ENCODE measurements at regions not wholly inside any gene's neighbourhood (a gene's known extent, or its start where the extent isn't known, plus 50 kb on each side); places are given as distances from the start of the nearest gene placed in this dataset.
"Not testable (repeated sequence)": the region's sequence is repeated elsewhere in the genome, so short reads cannot be mapped to it uniquely, and the experiment has no call there.

DNA sequence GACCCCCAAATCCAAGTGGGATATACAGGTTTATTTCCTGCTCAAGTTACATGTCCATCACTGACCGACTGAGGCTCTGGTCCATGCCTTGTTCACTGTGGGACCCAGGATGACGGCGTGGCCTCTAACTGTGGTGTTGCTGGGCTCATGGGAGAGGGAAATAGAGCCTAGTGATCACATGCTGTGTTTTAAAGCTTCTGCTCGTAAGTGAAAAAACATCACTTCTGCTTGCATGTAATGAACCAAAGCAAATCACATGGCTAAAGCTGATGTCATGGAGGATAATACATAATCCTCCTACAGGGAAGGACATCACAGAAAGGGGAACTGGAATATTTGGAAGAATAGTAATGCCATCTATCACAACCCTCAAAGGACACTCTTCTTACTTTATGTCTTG, 107.6 kb downstream of the FASLG start:
- DNase-seq: no peak
- Mint-ChIP-seq H3K27me3 (no peaks in the 10 kb centered on the region), H3K27ac (no peak overlapping the region), H3K4me3 (no peak overlapping the region), H3K9me3 (peaks cover 1% of the 10 kb centered on the region), H3K4me1 (peaks cover 46% of the 10 kb centered on the region), H3K36me3 (peaks cover 2% of the 10 kb centered on the region)

DNA sequence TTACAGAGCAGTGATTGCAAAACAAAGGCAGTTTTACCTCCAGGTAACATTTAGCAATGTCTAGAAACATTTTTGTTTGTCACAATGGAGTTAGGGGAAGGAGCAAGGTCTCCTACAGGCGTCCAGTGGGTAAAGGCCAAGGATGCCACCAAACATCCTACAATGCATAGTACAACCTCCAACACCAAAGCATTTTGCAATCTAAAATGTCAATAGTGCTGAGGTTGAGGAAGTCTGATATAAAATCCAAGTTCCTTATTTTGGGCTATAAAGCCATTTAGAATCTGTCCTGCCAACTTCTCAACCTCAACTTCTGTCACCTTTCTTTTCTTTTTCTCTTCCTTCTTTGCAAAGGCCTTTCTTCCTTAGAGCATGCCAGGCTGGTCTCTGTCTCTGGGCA, 111.2 kb downstream of the FASLG start:
- H3K4me1 Mint-ChIP-seq: peaks cover 11% of the 10 kb centered on the region
- no peaks in the 10 kb centered on the region for H3K27me3 Mint-ChIP-seq
- peaks cover 1% of the 10 kb centered on the region for H3K9me3 Mint-ChIP-seq
- no peaks in the 10 kb centered on the region for H3K36me3 Mint-ChIP-seq
- H3K27ac Mint-ChIP-seq: no peak overlapping the region
- no peak overlapping the region for H3K4me3 Mint-ChIP-seq
- no peak for DNase-seq

DNA sequence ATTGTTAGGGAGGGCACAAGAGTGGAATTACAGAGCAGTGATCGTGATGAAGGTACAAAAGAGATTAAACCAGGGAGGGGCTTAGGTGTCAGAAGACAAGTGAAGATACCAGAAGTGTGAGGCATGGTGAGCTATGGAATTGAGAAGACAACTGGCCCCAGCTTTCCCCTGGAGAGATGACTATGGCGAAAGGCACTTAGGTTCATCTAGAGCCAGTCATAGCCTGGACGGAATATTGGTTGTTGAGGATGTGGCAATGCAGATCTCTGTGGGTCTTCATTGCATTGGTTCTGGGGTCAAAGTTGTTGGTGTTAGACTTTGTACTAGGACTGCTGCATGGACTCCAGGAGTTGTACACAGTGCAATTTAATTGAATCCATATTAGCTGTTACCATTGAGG, 115.7 kb downstream of the FASLG start:
- Mint-ChIP-seq H3K9me3 (no peaks in the 10 kb centered on the region), H3K27ac (no peak overlapping the region), H3K4me3 (no peak overlapping the region), H3K4me1 (peaks cover 26% of the 10 kb centered on the region), H3K27me3 (no peaks in the 10 kb centered on the region), H3K36me3 (no peaks in the 10 kb centered on the region)
- no peak for DNase-seq

GRCh38 chr1:172775606-172776005, 116.7 kb downstream of the FASLG start:
- Mint-ChIP-seq H3K9me3 (no peaks in the 10 kb centered on the region), H3K27me3 (no peaks in the 10 kb centered on the region), H3K36me3 (no peaks in the 10 kb centered on the region), H3K4me1 (peaks cover 27% of the 10 kb centered on the region), H3K27ac (no peak overlapping the region), H3K4me3 (no peak overlapping the region)
- no peak for DNase-seq

DNA sequence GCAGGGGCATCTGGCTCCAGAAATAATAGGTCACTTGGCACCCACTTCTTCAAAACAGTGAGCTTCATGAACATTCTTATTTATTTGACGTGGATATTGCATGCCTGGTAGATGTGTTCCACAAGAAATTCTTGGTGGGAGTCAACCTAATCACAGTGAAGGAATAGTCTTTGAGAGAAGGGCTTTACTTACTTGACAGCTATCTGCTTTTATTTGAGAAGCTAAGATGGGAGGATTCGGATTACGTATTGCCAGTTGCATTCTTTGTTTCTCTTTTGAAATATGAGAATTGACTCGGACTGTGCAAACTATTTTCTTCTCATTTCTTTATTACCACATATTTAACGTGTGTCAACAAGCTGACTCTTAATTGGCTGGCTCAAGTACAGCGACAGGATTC, 117.2 kb downstream of the FASLG start:
- H3K27me3 Mint-ChIP-seq: no peaks in the 10 kb centered on the region
- no peaks in the 10 kb centered on the region for H3K9me3 Mint-ChIP-seq
- H3K27ac Mint-ChIP-seq: no peak overlapping the region
- no peak overlapping the region for H3K4me3 Mint-ChIP-seq
- no peaks in the 10 kb centered on the region for H3K36me3 Mint-ChIP-seq
- no peak for DNase-seq
- H3K4me1 Mint-ChIP-seq: peaks cover 27% of the 10 kb centered on the region

GRCh38 chr1:172777767-172778166, 118.9 kb downstream of the FASLG start:
- DNase-seq: no peak
- Mint-ChIP-seq H3K4me1 (peaks cover 33% of the 10 kb centered on the region), H3K27ac (no peak overlapping the region), H3K9me3 (peaks cover 2% of the 10 kb centered on the region), H3K36me3 (no peaks in the 10 kb centered on the region), H3K4me3 (no peak overlapping the region), H3K27me3 (no peaks in the 10 kb centered on the region)

GRCh38 chr1:172778456-172779455, 119.9 kb downstream of the FASLG start:
- Mint-ChIP-seq H3K4me1 (peaks cover 33% of the 10 kb centered on the region), H3K36me3 (peaks cover 4% of the 10 kb centered on the region), H3K9me3 (peaks cover 8% of the 10 kb centered on the region), H3K27ac (peak overlapping the region; percentile 70), H3K4me3 (no peak overlapping the region), H3K27me3 (no peaks in the 10 kb centered on the region)
- DNase-seq: no peak

- DNase-seq: no peak
- H3K27ac Mint-ChIP-seq: peak overlapping the region; percentile 46
These were observed 120.6 kb downstream of the FASLG start for GRCh38 chr1:172779491-172779890.

GRCh38 chr1:172781513-172782140, 122.7 kb downstream of the FASLG start:
- H3K36me3 Mint-ChIP-seq: peaks cover 7% of the 10 kb centered on the region
- H3K4me3 Mint-ChIP-seq: no peak overlapping the region
- H3K4me1 Mint-ChIP-seq: peaks cover 29% of the 10 kb centered on the region
- no peak for DNase-seq
- H3K9me3 Mint-ChIP-seq: peaks cover 12% of the 10 kb centered on the region
- H3K27me3 Mint-ChIP-seq: no peaks in the 10 kb centered on the region
- H3K27ac Mint-ChIP-seq: no peak overlapping the region

More at GRCh38 chr1:172779491-172779890, 120.6 kb downstream of the FASLG start:
- H3K27me3 Mint-ChIP-seq: no peaks in the 10 kb centered on the region
- peaks cover 9% of the 10 kb centered on the region for H3K9me3 Mint-ChIP-seq
- H3K4me3 Mint-ChIP-seq: no peak overlapping the region
- H3K4me1 Mint-ChIP-seq: peaks cover 33% of the 10 kb centered on the region
- peaks cover 7% of the 10 kb centered on the region for H3K36me3 Mint-ChIP-seq

DNA sequence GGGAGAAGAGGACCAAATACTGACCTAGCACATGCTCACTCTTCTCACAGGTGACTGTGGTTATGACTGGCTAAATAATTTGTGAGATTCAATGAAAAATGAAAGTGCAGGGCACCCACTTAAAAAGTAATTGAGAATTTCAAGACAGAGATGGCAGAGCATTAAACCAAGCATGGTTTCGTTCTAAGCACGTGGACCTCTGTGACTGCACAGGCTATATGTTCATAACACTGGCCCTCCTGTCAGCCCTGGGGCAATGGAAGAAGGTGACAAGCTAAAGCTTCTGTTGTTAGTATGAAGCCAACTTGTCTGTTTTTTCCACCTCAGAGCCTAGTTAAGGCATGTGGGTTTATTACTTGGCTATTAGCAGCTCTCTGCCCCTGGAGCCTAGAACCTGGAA, 130.9 kb downstream of the FASLG start:
- peaks cover 2% of the 10 kb centered on the region for H3K9me3 Mint-ChIP-seq
- no peak for DNase-seq
- H3K27me3 Mint-ChIP-seq: no peaks in the 10 kb centered on the region
- H3K36me3 Mint-ChIP-seq: no peaks in the 10 kb centered on the region
- H3K4me3 Mint-ChIP-seq: no peak overlapping the region
- peaks cover 4% of the 10 kb centered on the region for H3K4me1 Mint-ChIP-seq
- H3K27ac Mint-ChIP-seq: no peak overlapping the region

DNA sequence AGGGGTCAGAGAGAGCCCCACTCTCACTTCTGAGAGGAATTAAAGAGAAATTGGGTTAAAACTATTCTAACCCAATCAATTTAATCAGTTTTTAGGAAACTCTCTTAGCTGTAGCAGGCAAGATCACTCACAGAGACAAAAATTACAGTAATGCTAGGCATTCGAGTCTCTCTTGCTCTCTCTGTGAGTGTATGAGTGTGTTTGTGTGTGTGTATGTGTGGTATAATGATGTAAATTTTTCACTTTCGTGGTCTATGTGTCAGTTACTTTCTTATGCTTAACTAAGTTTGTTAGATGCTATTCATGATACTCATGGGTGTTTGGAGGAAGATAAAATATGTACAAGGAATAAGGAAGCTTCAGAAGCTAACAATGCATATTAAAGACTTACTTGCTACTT, 131.3 kb downstream of the FASLG start:
- Mint-ChIP-seq H3K4me1 (peaks cover 4% of the 10 kb centered on the region), H3K36me3 (no peaks in the 10 kb centered on the region), H3K27ac (no peak overlapping the region), H3K4me3 (no peak overlapping the region), H3K9me3 (peaks cover 2% of the 10 kb centered on the region), H3K27me3 (no peaks in the 10 kb centered on the region)
- no peak for DNase-seq

DNA sequence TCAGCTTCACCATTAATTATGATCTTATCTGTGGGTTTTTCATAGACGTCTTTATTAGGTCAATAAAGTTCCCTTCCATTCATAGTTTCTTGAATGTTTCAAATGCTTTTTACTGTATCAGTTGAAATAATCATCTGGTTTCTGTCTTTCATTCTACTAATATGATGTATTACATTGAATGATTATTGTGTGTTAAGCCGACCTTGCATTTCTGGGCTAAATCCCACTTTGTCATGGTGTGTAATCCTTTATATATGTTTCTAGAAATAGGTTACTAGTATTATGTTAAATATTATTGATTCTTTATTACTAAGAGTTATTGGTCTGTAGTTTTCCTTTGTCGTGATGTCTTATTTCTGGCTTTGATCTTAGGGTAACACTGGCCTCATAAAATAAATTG, 134.9 kb downstream of the FASLG start:
- no peaks in the 10 kb centered on the region for H3K27me3 Mint-ChIP-seq
- H3K4me3 Mint-ChIP-seq: no peak overlapping the region
- no peak for DNase-seq
- no peaks in the 10 kb centered on the region for H3K9me3 Mint-ChIP-seq
- H3K36me3 Mint-ChIP-seq: no peaks in the 10 kb centered on the region
- peaks cover 4% of the 10 kb centered on the region for H3K4me1 Mint-ChIP-seq
- no peak overlapping the region for H3K27ac Mint-ChIP-seq

- Mint-ChIP-seq H3K4me3 (no peak overlapping the region), H3K9me3 (peaks cover 4% of the 10 kb centered on the region), H3K27me3 (no peaks in the 10 kb centered on the region), H3K27ac (no peak overlapping the region), H3K4me1 (no peaks in the 10 kb centered on the region), H3K36me3 (no peaks in the 10 kb centered on the region)
- no peak for DNase-seq
These were observed 136.8 kb downstream of the FASLG start for GRCh38 chr1:172795741-172796140.

- not testable (repeated sequence) for H3K27ac Mint-ChIP-seq, H3K4me3 Mint-ChIP-seq, H3K27me3 Mint-ChIP-seq, H3K4me1 Mint-ChIP-seq, H3K36me3 Mint-ChIP-seq, DNase-seq
- H3K9me3 Mint-ChIP-seq: peaks cover 17% of the 10 kb centered on the region
These were observed 140.9 kb downstream of the FASLG start for GRCh38 chr1:172799804-172800203.

DNA sequence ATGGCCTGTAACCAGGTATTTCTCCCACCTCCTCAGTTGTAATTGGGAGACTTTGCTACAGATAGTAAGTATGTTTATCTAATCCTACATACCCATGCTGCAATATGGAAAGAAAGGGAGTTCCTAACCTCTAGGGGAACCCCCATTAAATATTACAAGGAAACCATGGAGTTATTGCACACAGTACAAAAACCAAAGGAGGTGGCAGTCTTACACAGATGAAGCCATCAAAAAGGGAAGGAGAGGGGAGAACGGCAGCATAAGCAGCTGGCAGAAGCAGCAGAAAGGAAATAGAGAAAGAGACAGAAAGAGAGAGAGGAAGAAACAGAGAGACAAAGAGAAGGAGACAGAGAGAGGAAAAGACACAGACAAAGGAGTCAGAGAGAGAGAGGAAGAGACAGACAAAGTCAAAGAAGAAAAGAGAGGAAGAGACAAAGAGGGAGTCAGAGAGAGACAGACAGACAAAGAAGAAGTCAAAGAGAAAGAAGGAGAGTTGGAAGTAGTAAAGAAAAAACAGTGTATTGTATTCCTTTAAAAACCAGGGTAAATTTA, 142.9 kb downstream of the FASLG start:
- H3K27me3 Mint-ChIP-seq: no peaks in the 10 kb centered on the region

More for the DNA sequence above, 142.9 kb downstream of the FASLG start:
- Mint-ChIP-seq H3K4me1 (no peaks in the 10 kb centered on the region), H3K4me3 (no peak overlapping the region), H3K36me3 (peaks cover 3% of the 10 kb centered on the region), H3K27ac (no peak overlapping the region), H3K9me3 (peaks cover 21% of the 10 kb centered on the region)
- DNase-seq: no peak

All from activated naive CD8-positive, alpha-beta T cell treated with anti-CD3 and anti-CD28 coated beads for 36 hours (primary cell).